Kidney epithelial cell (primary cell): ENCODE measurements at regions not wholly inside any gene's neighbourhood (a gene's known extent, or its start where the extent isn't known, plus 50 kb on each side); places are given as distances from the start of the nearest gene placed in this dataset.

Source experiments
- DNase-seq: peaks from one replicate; pipeline ENCODE4 v3.0.0-alpha.2; 2010; ENCODE audit warnings: low read depth
- H3K27me3 ChIP-seq: 2 replicates; pipeline ENCODE4 v1.6.0; 2011; ENCODE audit warnings: low read length; ENCODE audit not compliant: control insufficient read depth, insufficient read depth
- H3K36me3 ChIP-seq: 2 replicates; pipeline ENCODE4 v1.5.1; 2011; ENCODE audit warnings: low read length; ENCODE audit not compliant: control insufficient read depth, insufficient read depth
- H3K4me3 ChIP-seq: 2 replicates; pipeline ENCODE4 v1.5.1; 2011; ENCODE audit warnings: low read depth, mild to moderate bottlenecking, control low read depth, low read length
- TF ChIP-seq, protein P1 (sequence below): IDR thresholded peaks from 2 replicates; pipeline ENCODE4 v1.5.1; 2011; ENCODE audit warnings: mild to moderate bottlenecking, moderate library complexity, low read length, control low read depth, inconsistent platforms; ENCODE audit not compliant: insufficient read depth, poor library complexity, severe bottlenecking

DNA sequence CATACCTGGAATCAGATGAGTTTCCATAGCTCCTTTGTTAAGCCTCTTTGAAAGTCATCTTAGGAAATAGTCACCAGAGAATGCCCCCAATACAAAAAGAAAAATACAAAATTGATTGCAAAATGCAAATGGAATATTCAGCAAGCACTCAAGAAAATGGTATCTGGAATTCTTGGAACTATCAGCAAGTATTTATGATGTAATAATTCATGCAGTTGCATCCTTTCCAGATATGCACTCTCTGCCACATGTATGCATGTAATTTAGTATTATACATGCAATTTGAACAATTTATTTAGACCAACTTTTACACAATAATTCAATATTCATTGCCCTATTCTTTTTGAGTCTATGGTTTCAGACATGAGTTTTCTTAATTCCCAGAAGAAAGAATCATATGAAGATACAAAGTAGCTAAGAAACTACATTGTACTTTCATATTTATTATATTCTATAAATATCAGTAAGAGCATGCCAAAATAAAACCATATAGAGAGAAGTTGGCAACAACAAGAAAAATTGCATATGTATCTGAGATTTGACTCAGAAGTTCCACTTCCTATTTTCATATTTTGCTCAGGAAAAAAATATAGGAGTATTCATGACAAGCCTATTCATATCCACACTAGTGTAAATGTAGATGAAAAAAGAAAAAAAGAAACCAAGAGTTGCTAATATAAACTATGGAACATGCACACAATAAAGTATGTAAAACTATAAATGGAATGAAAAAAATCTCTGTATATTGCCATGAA, 338.5 kb downstream of the SEMA3D start:
- H3K27me3 ChIP-seq: no peaks in the 10 kb centered on the region
- no peak for DNase-seq
- H3K4me3 ChIP-seq: no peak overlapping the region
- no peaks in the 10 kb centered on the region for H3K36me3 ChIP-seq
- TF ChIP-seq, protein P1, sequence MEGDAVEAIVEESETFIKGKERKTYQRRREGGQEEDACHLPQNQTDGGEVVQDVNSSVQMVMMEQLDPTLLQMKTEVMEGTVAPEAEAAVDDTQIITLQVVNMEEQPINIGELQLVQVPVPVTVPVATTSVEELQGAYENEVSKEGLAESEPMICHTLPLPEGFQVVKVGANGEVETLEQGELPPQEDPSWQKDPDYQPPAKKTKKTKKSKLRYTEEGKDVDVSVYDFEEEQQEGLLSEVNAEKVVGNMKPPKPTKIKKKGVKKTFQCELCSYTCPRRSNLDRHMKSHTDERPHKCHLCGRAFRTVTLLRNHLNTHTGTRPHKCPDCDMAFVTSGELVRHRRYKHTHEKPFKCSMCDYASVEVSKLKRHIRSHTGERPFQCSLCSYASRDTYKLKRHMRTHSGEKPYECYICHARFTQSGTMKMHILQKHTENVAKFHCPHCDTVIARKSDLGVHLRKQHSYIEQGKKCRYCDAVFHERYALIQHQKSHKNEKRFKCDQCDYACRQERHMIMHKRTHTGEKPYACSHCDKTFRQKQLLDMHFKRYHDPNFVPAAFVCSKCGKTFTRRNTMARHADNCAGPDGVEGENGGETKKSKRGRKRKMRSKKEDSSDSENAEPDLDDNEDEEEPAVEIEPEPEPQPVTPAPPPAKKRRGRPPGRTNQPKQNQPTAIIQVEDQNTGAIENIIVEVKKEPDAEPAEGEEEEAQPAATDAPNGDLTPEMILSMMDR: no peak

DNA sequence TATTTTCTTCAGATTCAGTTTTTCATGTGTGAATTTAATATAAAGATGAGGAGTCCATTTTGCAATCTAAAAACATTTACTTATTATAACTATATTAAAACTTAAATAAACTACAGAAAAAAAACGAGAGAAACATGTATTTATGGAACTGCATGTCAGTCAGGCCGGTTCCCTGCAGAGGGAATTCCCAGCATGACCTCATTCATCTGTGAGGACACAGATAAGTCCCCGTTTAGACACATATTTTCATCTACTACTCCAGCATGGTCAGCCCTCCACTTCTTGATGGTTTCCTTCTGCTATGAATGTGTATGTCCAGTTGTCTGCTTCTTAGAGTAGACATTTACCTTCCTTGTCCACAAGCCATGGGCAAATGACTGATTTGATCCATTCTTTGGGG, 339.1 kb downstream of the SEMA3D start:
- DNase-seq: no peak
- H3K4me3 ChIP-seq: no peak overlapping the region
- H3K27me3 ChIP-seq: no peaks in the 10 kb centered on the region
- H3K36me3 ChIP-seq: no peaks in the 10 kb centered on the region
- TF ChIP-seq, protein P1: no peak

- Histone ChIP-seq H3K4me3 (no peak overlapping the region), H3K27me3 (no peaks in the 10 kb centered on the region), H3K36me3 (no peaks in the 10 kb centered on the region)
- no peak for DNase-seq
- TF ChIP-seq, protein P1: no peak
These were observed 339.8 kb downstream of the SEMA3D start for GRCh38 chr7:84847038-84847437.

GRCh38 chr7:84845971-84846370, 340.9 kb downstream of the SEMA3D start:
- no peaks in the 10 kb centered on the region for H3K27me3 ChIP-seq
- TF ChIP-seq, protein P1: no peak
- H3K36me3 ChIP-seq: no peaks in the 10 kb centered on the region
- no peak overlapping the region for H3K4me3 ChIP-seq
- DNase-seq: no peak

GRCh38 chr7:84844771-84845170, 342.1 kb downstream of the SEMA3D start:
- no peak for DNase-seq
- Histone ChIP-seq H3K4me3 (no peak overlapping the region), H3K27me3 (no peaks in the 10 kb centered on the region), H3K36me3 (no peaks in the 10 kb centered on the region)
- TF ChIP-seq, protein P1: no peak

DNA sequence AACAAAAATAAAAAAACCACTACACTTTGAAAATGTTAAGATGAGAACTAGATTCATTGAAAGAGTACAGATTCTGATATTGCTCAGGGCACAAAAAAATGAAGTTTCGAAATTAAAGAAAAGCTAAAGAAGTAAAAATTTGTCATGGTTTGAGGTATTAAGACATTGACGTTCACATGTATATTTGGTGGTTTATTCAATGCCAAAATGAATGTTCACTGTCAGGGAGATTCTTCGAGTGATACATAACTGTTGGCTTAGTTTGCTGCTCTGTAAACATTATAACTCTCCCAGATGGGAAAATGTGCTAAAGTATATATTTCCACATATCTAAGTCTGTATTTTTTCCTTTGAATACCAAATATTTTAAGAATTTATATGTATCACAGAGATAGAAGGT, 345.0 kb downstream of the SEMA3D start:
- Histone ChIP-seq H3K27me3 (no peaks in the 10 kb centered on the region), H3K36me3 (no peaks in the 10 kb centered on the region), H3K4me3 (no peak overlapping the region)
- DNase-seq: no peak
- TF ChIP-seq, protein P1: no peak
